M059J (cell line): ENCODE measurements at regions not wholly inside any gene's neighbourhood (a gene's known extent, or its start where the extent isn't known, plus 50 kb on each side); places are given as distances from the start of the nearest gene placed in this dataset.
A peak's percentile ranks its signal among the peaks of the same experiment; 100 is the strongest.
"Not testable (repeated sequence)": the region's sequence is repeated elsewhere in the genome, so short reads cannot be mapped to it uniquely, and the experiment has no call there.

Experiments used
- DNase-seq: peaks from one replicate; pipeline ENCODE4 v3.0.0-alpha.2; 2012; ENCODE audit warnings: low read depth

DNA sequence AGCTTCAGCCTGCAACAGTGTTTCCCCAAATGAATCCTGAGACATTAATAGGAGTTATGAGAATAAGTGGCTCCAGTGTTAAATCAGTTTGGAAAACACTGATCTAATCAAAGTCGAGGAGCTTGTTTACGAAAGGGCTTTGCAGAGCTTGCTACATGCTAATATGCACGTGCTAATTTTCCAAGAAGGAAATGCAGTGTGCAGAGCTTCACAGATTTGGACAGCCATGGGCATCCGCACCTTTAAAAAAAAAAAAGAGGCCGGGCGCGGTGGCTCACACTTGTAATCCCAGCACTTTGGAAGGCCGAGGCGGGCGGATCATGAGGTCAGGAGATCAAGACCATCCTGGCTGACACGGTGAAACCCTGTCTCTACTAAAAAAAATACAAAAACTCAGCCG lies 79.7 kb upstream of the LMO2 start:
- DNase-seq: not testable (repeated sequence)

DNA sequence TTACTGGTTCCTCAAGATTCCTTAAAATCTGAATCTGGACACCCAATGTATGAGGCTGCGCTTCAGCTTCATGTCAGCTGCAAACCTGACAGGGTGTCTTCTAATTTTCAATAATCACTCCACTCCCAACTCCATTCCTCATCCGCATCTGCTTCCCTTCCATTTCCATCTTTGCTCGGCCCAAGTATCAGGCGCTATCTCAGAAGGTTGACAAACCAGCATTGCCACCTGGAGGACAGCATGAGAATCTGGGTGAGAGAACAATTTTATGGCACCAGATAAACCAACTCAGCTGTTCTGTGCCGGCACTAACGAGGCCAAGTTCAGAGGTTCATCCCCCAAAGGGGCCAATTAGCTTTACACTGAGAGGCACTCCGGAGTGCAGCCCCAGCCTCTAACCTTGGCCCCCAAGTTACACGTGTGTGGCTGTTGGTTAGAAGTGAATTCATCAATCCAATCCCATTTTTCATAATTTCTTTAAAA lies 79.1 kb upstream of the LMO2 start:
- DNase-seq: peak; percentile 66

DNA sequence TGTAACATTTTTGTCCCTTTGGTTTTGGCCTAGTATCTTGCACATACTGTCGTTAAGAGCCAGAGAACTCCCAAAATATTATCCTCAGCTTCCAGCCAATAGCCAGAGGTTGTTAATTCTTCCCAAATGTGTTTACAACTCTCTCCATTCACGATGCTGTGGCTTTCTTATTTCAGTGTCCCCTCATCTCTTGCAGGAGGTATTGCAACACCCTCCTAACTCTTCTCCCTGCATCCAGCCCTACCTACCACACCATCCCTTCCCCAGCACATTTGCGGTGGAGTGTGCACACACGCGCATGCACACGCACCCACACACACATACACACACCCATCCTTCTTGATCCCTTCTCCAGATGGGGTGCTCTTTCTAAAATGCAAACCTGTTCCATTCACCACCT lies 75.6 kb upstream of the LMO2 start:
- DNase-seq: no peak

DNA sequence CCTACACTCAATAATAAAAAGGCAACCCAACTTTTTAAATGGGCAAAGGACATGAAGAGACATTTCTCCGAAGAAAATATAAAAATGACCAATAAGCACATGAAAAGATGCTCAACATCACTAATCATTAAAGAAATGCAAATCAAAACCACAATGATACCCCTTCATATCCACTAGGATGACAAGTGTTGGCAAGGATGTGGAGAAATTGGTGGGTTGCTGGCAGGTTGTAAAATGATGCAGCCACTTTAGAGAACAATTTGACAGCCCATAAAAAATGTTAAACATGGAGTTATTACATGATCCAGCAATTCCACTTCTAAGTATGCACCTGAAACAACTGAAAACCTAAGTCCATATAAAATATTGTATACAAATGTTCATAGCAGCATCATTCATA lies 73.2 kb upstream of the LMO2 start:
- no peak for DNase-seq

DNA sequence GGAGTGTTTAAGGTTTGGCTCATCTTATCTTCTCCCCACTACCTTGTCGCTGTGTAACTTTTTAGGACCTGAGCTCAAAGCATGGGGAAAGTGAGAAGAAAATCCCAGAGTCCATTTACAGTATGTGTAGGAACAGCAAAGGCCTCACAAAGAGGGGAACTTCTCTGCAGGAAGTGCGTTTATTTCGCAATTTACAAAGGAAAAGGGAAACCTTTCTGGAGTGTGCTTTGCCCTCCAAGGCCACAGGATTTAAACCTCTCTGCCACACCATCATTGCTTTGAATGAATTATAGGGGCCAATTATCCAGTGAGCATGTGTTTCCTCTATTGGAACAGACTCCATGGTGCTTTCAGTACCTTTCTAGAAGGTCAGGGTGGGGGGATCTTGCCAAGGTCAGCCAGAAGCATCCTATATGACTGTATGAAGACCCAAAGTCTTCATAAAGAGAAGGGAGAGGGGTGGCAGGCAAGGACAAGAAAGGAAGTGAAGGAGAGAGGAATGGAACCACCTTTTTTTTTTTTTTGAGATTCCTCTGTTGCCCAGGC lies 68.1 kb upstream of the LMO2 start:
- DNase-seq: no peak

DNA sequence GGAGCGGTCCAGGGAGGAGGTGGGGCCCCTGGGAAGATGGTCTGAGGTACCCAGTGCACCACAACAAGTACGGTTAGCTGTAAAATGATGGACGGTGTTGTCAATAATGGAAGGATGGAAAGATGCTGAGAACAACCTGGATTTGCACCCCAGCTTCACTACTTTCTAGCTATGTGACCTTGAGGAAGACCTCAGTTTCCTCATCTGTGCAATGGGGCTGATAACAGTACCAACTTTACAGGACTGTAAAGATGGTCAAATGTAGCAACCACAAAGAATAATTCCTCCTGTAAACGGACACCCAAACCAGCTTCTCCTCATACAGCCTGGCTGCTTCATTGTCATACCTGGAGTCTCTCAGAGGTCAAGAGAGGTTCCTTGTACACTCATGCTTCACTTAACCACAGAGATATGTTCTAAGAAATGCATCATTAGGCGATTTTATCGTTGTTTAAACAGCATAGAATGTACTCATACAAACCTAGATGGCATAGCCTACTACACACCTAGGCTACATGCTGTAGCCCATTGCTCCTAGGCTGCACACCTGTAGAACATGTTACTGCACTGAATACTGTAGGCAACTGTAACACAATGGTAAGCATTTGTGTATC lies 65.5 kb upstream of the LMO2 start:
- peak; percentile 52 for DNase-seq

DNA sequence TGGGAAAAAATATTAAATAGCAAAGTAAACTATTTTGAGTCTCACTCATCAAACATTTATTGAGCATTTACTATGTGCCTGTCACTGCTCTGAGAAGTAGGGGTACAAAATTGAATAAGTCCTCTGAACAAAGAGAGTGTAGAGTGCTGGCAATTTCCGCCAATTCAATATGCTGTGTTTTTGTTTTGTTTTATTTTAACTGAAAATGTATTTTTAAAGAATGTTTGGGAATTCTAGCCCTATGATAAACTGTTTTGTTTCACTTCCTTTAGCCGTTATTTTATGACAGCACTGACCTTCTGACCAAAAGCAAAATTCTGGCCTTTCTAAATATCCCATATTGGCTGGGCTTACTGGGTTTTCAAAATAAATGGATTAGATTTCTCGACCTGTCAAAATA lies 64.7 kb upstream of the LMO2 start:
- no peak for DNase-seq

DNA sequence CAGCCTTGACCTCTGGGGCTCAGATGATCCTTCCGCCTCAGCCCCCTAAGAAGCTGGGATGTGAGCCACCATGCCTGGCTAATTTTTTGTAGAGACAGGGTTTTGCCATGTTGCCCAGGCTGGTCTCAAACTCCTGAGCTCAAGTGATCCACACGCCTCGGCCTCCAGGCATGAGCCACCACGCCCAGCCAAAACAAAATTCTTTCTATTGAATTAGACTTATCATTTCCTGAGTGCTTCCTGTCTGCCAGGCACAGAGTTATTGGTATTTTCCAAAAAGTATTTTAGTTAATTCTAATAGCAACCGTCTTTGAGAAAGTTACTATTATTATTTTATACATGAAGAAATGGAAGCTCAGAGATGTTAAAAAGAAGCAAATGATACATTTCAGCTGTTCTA lies 61.4 kb upstream of the LMO2 start:
- no peak for DNase-seq

DNA sequence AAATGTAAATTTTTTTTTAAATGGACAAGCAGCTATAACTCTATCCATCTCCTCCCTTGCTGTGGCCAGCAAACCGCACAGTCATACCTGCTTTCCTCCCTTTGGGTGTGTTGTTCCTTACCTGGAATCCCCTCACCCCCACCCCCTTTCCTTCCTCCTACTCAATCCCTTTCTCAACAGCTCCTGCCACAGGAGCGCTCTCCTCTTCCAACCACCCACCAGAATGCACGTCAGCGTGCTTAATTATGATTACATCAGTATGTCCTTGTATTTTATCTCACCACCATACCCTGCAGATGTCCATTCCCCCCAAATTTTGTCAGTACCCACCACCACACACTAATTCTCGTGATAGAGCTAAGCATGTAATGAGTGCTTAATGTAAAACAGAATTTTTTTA lies 60.9 kb upstream of the LMO2 start:
- no peak for DNase-seq

DNA sequence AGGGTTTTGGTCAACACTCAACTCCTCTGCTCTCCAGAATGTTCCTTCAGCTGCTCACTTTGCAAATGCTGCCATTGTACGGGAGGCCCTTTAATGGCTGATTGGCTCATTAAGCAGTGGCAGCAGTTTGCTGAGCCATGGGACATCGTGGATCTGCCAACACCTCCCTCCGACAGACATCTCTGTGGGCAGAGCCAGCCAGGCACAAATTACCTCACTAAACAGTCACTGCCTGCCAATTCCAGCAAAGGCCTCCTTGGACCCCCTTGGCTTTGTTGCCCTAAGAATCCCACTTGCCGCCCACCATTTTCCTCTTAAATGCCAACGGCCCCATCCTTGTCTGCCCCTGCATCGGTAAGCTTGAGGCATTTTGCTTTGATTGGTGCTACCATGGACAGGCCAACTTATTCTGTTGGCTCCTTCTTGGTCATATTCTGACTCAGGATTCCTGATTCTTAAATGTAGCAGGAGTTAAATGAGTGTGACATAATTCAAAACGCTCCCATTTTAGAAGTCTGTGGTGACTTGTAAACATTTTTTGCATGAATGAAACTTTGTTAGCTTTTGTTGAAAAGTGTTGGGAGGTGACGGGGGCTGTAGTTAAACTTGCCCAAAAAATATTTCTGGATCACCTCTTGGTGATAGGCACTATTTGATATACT lies 57.5 kb upstream of the LMO2 start:
- no peak for DNase-seq

DNA sequence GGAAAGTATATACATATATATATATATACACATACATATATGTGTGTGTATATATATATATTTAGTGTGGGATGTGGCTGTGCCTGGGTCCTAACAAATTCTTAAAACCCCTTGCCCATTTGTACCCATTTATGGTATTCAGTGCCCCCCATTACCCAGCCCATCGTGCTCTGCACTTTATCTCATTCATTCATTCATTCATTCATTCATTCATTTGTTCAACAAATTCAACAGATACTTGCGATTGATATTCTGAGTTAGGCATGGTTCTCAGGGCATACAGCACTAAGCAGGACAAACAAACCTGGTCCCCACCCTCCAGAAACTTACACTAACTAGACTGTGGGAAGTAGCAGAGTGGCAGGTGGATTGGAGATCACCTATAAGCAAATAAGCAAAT lies 56.6 kb upstream of the LMO2 start:
- no peak for DNase-seq

DNA sequence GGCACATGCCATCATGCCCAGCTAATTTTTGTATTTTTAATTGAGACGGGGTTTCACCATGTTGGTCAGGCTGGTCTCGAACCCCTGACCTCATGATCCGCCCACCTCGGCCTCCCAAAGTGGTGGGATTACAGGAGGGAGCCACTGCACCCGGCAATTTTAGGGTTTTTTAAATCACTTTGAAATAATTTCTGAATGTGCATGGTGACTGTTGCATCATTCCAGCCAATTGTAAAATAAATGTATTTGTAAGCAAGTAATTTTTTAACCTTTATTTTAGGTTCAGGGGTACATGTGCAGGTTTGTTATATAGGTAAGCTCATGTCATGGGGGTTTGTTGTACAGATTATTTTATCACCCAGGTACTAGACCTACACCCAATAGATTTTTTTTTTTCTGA lies 56.0 kb upstream of the LMO2 start:
- not testable (repeated sequence) for DNase-seq

DNA sequence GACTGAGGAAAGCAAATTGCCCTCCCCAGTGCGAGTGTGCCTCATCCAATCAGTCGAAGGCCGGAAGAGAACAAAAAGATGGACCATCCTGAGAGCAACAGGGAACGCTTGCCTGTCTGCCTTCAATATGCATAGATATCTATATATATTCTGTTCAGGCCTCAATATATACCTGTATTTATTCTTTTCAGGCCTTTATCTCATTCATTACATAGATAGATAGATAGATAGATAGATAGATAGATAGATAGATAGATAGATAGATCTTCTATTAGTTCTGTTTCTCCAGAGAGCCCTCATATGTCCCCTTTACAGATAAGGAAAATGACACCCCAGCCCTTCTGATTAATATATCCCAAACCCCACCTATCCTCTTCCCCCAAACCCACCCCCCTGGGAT lies 55.1 kb upstream of the LMO2 start:
- DNase-seq: no peak

DNA sequence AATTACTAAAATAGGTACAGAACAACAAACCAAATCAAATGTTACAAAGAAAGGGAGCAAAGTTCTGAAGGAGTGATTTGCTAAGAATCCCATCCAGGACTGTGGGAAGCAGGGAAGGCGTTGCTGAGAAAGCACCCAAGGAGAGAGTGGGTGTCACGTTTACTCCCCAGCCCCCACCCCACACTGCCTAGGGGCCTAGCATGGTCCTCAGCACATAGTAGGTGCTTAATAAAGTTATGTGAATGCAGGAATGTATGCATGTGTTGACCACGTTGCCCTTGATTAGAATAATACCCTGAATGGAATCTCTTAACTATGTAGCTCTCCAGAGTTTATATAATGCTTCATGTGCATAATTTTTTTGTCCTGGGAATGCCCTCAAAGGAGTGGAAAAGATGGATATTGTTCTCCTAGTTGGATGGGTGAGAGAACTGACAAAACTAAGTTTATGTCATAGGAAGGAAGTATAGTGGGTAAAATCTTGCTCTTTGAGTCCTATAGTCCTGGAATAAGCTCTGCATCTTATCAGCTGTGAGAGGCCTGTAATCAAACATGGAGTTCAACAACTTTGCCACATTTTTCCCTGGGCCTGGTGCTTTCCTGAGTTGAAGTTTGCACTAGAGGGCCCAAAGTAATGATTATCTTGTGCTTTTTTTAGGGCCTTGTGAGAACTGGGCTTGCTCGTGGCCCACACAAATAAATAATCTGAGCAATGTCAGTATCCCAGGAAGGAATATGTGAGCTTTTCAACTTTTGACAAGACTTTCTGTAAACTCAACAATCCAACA lies 53.8 kb upstream of the LMO2 start:
- DNase-seq: no peak

DNA sequence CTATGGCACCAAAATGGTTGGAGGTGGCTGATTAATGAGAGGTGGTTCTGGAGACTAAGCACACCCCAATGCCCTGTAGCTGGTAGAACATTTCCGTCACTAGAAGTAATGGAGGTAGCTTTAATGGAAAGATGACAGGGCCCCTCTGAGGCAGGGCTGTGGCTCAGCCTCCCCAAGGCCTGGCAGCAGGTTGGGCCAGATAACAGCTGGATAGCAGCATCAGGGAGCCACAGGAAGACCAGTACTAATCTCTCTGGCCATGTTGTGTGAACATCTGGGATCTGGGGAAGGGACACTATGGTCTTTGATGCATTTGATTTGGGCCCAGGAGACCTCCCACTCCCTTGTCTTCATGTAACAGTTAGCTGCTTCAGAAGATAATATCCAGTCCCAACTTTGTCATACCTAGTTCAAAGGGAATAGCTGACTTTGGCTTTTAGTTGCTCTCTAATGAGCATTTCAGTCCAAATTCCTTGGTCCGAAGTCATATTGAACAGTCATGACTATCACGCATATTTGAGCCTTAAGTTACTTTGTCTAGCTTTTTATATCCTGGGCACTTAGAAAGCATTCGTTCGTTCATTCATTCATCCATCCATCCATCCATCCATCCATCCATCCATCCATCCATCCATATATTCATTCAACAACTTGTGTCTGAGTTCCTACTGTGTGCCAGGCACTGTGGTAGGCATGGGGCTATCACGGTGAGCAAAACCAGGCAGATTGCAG lies 53.0 kb upstream of the LMO2 start:
- DNase-seq: no peak

DNA sequence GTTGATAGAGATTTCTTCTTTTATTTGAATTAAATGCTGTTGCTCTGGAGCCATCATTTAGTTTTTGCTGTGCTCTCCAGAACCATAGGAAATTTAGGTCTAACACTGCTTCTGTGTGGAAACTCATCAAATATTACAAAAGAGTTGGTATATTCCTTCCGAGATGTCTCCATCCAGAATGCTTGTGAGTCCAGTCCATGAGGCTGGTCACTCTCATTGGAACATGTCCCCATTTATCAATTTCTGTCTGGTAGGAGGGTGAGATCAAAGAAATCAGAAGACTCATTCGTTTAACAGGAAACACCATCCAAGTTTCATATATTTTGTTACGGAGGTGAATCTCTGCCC lies 52.4 kb upstream of the LMO2 start:
- DNase-seq: no peak

DNA sequence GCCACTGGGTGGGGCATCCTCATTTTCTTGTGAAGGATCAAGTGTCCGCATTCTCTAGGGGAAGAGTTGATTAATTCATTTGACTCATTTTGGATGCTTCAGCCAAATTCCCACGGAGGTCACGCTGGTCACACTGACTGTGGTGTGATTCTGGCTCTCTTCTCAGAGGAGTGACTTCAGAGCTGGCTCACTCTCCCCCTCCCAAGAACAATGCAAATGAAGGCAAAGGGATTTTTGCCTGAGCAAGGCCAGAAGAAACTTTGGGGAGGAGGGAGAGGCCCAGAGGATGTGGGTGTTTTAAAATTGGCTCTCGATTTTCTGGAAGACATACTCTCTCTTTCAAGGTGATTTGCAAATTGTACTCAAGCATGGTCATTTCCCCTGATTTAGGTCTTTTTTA lies 51.1 kb upstream of the LMO2 start:
- peak; percentile 82 for DNase-seq

DNA sequence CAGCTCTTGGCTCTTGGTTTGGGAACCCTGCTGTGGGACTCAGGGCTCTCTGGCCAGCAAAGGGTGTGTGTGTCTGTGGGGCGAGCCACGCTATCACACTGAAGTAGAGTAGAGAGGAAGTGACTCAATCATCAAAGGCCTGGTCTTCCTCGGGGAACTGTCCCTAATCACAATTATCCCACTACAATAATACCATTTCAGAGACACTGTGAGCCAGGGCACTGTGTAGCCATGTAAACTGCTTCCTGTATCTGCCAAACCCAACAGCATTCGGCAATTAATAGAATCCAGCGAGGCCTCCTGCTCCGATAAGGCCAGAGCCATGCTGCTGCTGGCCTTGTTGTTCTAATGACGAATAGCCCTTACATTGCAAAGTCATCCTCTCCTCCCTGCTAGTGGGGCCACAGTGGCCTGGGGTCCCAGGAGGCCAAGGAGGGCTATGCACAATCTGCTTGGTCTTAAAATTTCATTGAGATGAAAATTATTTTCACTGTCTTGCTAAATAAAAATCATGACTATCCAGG lies 49.8 kb upstream of the LMO2 start:
- DNase-seq: peak; percentile 47
